ENCODE measurements at regions not wholly inside any gene's neighbourhood (a gene's known extent, or its start where the extent isn't known, plus 50 kb on each side); places are given as distances from the start of the nearest gene placed in this dataset.

DNA sequence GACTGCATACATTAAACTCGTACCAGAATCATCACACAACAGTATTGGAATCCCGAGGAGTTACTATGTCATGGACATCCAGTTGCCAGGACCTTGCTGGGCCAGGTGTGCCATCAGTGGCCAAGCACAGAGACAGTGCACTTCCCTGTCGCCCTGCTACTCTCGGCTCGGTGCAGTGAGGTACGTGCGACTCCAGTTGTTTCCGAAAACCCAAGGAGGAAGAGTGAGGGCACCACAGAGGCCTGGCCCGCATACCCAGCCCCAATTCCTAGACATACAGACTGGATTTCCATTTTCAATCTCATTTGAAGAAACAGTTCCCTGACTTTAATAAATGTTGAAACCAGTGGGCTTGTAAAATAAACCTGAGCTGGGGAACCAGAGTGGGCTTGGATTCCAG, 62.5 kb upstream of the AFDN start:
- H3K4me1 ChIP-seq (replicated peaks; ENCODE audit: insufficient read depth) = no peaks in the 10 kb centered on the region
- H3K4me2 ChIP-seq = no peak overlapping the region
- H3K9me2 ChIP-seq (ENCODE audit: insufficient read depth) = no peaks in the 10 kb centered on the region
- no peak for DNase-seq
- H3K4me3 ChIP-seq = no peak overlapping the region
- ChIA-PET POLR2A (ENCODE audit: unreplicated experiment) (no interaction called here), CTCF (no interaction called here)
- H3K9me3 ChIP-seq (ENCODE audit: insufficient read depth, low read depth) = no peaks in the 10 kb centered on the region
- BruUV-seq (replicated peaks) = no TSS peak
- peaks cover 12% of the 10 kb centered on the region; the same call in 1 of the 2 replicates for H3K27me3 ChIP-seq (ENCODE audit: insufficient read depth, low read depth)
- H3F3A ChIP-seq (ENCODE audit: insufficient read depth, low read depth) = no peaks in the 10 kb centered on the region
- intact Hi-C loops (cut with micrococcal nuclease; ENCODE audit: unreplicated experiment) = no loop called here
- no peaks in the 10 kb centered on the region for H4K20me1 ChIP-seq (ENCODE audit: insufficient read depth)
- TF ChIP-seq, protein P1, sequence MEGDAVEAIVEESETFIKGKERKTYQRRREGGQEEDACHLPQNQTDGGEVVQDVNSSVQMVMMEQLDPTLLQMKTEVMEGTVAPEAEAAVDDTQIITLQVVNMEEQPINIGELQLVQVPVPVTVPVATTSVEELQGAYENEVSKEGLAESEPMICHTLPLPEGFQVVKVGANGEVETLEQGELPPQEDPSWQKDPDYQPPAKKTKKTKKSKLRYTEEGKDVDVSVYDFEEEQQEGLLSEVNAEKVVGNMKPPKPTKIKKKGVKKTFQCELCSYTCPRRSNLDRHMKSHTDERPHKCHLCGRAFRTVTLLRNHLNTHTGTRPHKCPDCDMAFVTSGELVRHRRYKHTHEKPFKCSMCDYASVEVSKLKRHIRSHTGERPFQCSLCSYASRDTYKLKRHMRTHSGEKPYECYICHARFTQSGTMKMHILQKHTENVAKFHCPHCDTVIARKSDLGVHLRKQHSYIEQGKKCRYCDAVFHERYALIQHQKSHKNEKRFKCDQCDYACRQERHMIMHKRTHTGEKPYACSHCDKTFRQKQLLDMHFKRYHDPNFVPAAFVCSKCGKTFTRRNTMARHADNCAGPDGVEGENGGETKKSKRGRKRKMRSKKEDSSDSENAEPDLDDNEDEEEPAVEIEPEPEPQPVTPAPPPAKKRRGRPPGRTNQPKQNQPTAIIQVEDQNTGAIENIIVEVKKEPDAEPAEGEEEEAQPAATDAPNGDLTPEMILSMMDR (conservative IDR thresholded peaks at IDR 0.05) = no peak
- TF ChIP-seq EZH2 (IDR thresholded peaks at IDR 0.05; ENCODE audit: low read depth) = no peak
- no peak overlapping the region for H3K27ac ChIP-seq
- no peaks in the 10 kb centered on the region for H3K36me3 ChIP-seq (ENCODE audit: low read depth)
- H2AFZ ChIP-seq = no peak overlapping the region
- H3K79me2 ChIP-seq (ENCODE audit: low read depth) = no peaks in the 10 kb centered on the region

GRCh38 chr6:167764713-167765479, 61.8 kb upstream of the AFDN start:
- H3K36me3 ChIP-seq (ENCODE audit: low read depth) = no peaks in the 10 kb centered on the region
- H3K79me2 ChIP-seq (ENCODE audit: low read depth) = no peaks in the 10 kb centered on the region
- no peaks in the 10 kb centered on the region for H3K9me3 ChIP-seq (ENCODE audit: insufficient read depth, low read depth)
- no peak overlapping the region for H2AFZ ChIP-seq
- H3K4me1 ChIP-seq (replicated peaks; ENCODE audit: insufficient read depth) = no peaks in the 10 kb centered on the region
- TF ChIP-seq, protein P1 (conservative IDR thresholded peaks at IDR 0.05) = no peak
- intact Hi-C loops (cut with micrococcal nuclease; ENCODE audit: unreplicated experiment) = no loop called here
- H3K27ac ChIP-seq = no peak overlapping the region
- no TSS peak for BruUV-seq (replicated peaks)
- ChIA-PET POLR2A (ENCODE audit: unreplicated experiment) (no interaction called here), CTCF (no interaction called here)
- H3F3A ChIP-seq (ENCODE audit: insufficient read depth, low read depth) = no peaks in the 10 kb centered on the region
- no peak for DNase-seq
- H3K9me2 ChIP-seq (ENCODE audit: insufficient read depth) = no peaks in the 10 kb centered on the region
- H3K4me3 ChIP-seq = no peak overlapping the region
- H3K4me2 ChIP-seq = no peak overlapping the region
- H4K20me1 ChIP-seq (ENCODE audit: insufficient read depth) = no peaks in the 10 kb centered on the region
- peaks cover 6% of the 10 kb centered on the region; the same call in 1 of the 2 replicates for H3K27me3 ChIP-seq (ENCODE audit: insufficient read depth, low read depth)

- TF ChIP-seq EZH2 (IDR thresholded peaks at IDR 0.05; ENCODE audit: low read depth) = no peak
- TF ChIP-seq, protein P1 (conservative IDR thresholded peaks at IDR 0.05) = no peak
- no peak for DNase-seq
- H3K36me3 ChIP-seq (ENCODE audit: low read depth) = no peaks in the 10 kb centered on the region
- H3K27ac ChIP-seq = no peak overlapping the region
- H3K4me3 ChIP-seq = no peak overlapping the region
- ChIA-PET POLR2A (ENCODE audit: unreplicated experiment) (no interaction called here), CTCF (no interaction called here)
- H3K27me3 ChIP-seq (ENCODE audit: insufficient read depth, low read depth) = peaks cover 6% of the 10 kb centered on the region; the same call in 1 of the 2 replicates
- no peaks in the 10 kb centered on the region for H3K4me1 ChIP-seq (replicated peaks; ENCODE audit: insufficient read depth)
- no TSS peak for BruUV-seq (replicated peaks)
- no peaks in the 10 kb centered on the region for H3K9me3 ChIP-seq (ENCODE audit: insufficient read depth, low read depth)
- no peaks in the 10 kb centered on the region for H3F3A ChIP-seq (ENCODE audit: insufficient read depth, low read depth)
- no peaks in the 10 kb centered on the region for H3K79me2 ChIP-seq (ENCODE audit: low read depth)
- H4K20me1 ChIP-seq (ENCODE audit: insufficient read depth) = no peaks in the 10 kb centered on the region
- intact Hi-C loops (cut with micrococcal nuclease; ENCODE audit: unreplicated experiment) = no loop called here
- H3K9me2 ChIP-seq (ENCODE audit: insufficient read depth) = no peaks in the 10 kb centered on the region
- H3K4me2 ChIP-seq = no peak overlapping the region
- no peak overlapping the region for H2AFZ ChIP-seq
Measured at GRCh38 chr6:167766986-167767714, 59.6 kb upstream of the AFDN start.
